ENCODE measurements at regions not wholly inside any gene's neighbourhood (a gene's known extent, or its start where the extent isn't known, plus 50 kb on each side); places are given as distances from the start of the nearest gene placed in this dataset.
A peak's percentile ranks its signal among the peaks of the same experiment; 100 is the strongest.
"Not testable (repeated sequence)": the region's sequence is repeated elsewhere in the genome, so short reads cannot be mapped to it uniquely, and the experiment has no call there.

DNA sequence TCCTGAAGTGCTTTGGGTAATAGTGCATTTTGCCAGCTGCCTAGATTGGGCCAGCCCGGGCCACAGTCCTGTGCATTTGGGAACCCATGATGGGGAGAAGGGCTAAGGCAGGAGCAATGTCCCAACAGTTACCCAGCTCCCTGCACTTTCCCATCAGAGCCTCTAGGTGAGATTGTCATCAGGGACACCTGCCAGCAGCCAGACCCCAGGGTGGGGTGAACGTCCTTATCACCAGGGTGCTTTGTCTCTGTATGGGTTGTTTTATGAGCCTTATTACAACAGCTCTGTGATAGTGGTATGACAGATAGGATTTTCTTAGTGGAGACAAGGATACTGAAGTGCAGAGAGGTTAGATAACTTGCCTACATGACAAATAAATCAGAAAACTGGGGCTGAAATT, 365.7 kb downstream of the OSTF1 start:
- Histone ChIP-seq H3K36me3 (no peaks in the 10 kb centered on the region), H3K9me3 (no peaks in the 10 kb centered on the region), H3K27ac (no peak overlapping the region), H3K4me3 (no peak overlapping the region), H3K27me3 (no peaks in the 10 kb centered on the region), H3K4me1 (no peaks in the 10 kb centered on the region)
- DNase-seq (no peak), ATAC-seq (no peak)
- WGBS (ENCODE audit: insufficient coverage, low coverage, low lambda C conversion rate, missing lambda C conversion rate), result 0% methylated on average over 1 of the region's 2 CpGs
- intact Hi-C loops (cut with DNase I), result no loop called here
- no peak for TF ChIP-seq POLR2A (IDR thresholded peaks at IDR 0.05)
- TF ChIP-seq, protein P1, sequence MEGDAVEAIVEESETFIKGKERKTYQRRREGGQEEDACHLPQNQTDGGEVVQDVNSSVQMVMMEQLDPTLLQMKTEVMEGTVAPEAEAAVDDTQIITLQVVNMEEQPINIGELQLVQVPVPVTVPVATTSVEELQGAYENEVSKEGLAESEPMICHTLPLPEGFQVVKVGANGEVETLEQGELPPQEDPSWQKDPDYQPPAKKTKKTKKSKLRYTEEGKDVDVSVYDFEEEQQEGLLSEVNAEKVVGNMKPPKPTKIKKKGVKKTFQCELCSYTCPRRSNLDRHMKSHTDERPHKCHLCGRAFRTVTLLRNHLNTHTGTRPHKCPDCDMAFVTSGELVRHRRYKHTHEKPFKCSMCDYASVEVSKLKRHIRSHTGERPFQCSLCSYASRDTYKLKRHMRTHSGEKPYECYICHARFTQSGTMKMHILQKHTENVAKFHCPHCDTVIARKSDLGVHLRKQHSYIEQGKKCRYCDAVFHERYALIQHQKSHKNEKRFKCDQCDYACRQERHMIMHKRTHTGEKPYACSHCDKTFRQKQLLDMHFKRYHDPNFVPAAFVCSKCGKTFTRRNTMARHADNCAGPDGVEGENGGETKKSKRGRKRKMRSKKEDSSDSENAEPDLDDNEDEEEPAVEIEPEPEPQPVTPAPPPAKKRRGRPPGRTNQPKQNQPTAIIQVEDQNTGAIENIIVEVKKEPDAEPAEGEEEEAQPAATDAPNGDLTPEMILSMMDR (IDR thresholded peaks at IDR 0.05), result no peak

DNA sequence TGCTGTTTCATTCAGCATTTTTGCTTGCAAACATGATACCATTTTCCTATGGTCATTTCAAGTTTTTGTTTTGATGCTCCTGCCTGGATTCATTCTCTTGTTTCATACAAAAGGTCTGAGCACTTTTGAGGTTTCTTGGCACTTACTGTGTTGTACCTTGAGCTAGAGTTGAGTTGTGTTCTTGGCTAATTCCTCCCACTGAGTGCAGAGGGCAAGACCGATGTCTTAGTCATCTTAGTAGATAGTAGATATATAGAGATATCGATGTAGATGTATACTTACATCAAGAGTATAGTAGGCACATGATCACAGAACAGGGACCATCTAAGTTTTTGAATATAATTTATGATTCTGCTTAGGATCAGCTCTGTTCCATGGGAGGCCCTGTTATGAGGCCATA, 366.6 kb downstream of the OSTF1 start:
- Histone ChIP-seq H3K4me3 (no peak overlapping the region), H3K4me1 (no peaks in the 10 kb centered on the region), H3K27me3 (no peaks in the 10 kb centered on the region), H3K36me3 (no peaks in the 10 kb centered on the region), H3K27ac (no peak overlapping the region), H3K9me3 (no peaks in the 10 kb centered on the region)
- no peak for TF ChIP-seq POLR2A (IDR thresholded peaks at IDR 0.05)
- TF ChIP-seq, protein P1 (IDR thresholded peaks at IDR 0.05), result no peak
- WGBS (ENCODE audit: insufficient coverage, low coverage, low lambda C conversion rate, missing lambda C conversion rate), result 92% methylated on average over 2 of the region's 2 CpGs
- DNase-seq, result no peak
- intact Hi-C loops (cut with DNase I), result no loop called here
- ATAC-seq, result no peak

DNA sequence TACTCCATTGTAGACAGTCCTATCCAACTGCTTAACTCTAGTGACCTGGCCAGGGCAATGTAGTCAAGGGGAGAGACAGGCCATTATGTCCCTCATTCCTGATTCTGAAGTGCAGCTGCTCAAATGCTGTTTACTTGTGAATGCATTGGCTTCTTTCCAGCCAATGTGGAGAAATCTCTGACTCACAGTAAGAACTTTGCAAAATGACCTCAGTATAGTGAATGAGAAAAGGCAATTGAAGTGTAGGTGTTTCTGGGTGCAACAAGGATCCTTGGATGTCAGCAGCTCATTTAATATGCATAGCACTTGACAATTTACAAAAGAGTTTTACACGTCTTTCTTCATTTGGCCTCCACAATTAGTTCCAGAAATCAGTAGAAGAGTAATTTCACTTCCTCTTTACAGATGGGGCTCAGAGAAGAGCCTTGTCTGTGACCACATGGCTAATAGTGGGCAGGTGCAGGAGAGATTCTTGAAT, 367.2 kb downstream of the OSTF1 start:
- no peak for DNase-seq
- H3K27ac ChIP-seq, result no peak overlapping the region
- H3K27me3 ChIP-seq, result no peaks in the 10 kb centered on the region
- 0% methylated on average over 1 of the region's 1 CpG for WGBS (ENCODE audit: insufficient coverage, low coverage, low lambda C conversion rate, missing lambda C conversion rate)
- intact Hi-C loops (cut with DNase I), result no loop called here
- no peaks in the 10 kb centered on the region for H3K4me1 ChIP-seq
- no peaks in the 10 kb centered on the region for H3K36me3 ChIP-seq
- TF ChIP-seq POLR2A (IDR thresholded peaks at IDR 0.05), result no peak
- TF ChIP-seq, protein P1 (IDR thresholded peaks at IDR 0.05), result no peak
- no peaks in the 10 kb centered on the region for H3K9me3 ChIP-seq
- peak in 3 of 4 donors; percentile 29 to 53 (median 35) for ATAC-seq
- no peak overlapping the region for H3K4me3 ChIP-seq

DNA sequence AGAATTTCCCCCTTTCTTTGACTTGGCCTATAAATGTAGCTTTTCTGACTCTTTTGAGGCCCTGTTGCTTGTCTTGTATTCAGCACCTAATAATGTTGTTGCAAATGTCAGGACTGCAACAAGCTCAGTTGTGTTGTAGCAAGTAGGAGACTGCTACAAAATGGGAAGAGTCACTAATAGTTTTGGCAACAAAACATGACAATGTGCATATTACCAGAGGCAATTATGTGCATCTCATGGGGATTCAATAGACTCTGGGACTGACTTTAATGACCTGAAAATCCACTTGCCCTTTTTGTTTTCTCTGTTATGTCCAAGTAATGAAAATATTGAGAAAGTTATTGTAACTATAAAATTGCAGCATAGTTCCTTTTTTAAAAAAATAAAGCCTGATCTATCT, 368.4 kb downstream of the OSTF1 start:
- no peaks in the 10 kb centered on the region for H3K9me3 ChIP-seq
- no peaks in the 10 kb centered on the region for H3K4me1 ChIP-seq
- no peaks in the 10 kb centered on the region for H3K27me3 ChIP-seq
- H3K27ac ChIP-seq, result no peak overlapping the region
- intact Hi-C loops (cut with DNase I), result no loop called here
- ATAC-seq (no peak), DNase-seq (no peak)
- no peaks in the 10 kb centered on the region for H3K36me3 ChIP-seq
- H3K4me3 ChIP-seq, result no peak overlapping the region
- TF ChIP-seq POLR2A (IDR thresholded peaks at IDR 0.05), result no peak
- TF ChIP-seq, protein P1 (IDR thresholded peaks at IDR 0.05), result no peak

DNA sequence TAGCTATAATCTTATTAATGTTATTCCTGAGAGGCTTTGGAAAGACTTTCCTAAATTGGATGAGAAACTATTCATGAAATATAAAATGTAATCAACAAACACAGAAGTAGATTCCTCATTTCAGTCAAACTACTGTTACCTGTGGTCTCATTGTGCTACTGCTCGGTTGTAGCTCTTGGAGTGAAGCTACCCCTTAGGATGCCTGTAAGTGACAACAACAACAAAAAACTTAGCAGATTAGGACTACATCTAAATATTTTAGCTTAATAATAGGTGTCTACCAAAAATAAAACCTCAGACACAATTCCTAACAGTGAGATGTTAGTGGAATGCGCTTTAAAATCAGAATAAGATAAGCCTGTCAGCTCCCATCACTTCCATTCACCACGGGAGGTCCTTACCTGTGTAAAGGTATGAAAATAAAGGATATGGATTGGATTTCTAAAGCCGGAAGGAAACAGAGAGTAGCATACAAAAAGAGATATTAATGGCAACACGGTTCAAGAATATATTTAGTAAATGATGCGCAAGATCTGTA, 369.2 kb downstream of the OSTF1 start:
- TF ChIP-seq POLR2A (IDR thresholded peaks at IDR 0.05), result no peak
- TF ChIP-seq, protein P1 (IDR thresholded peaks at IDR 0.05), result no peak
- ATAC-seq (no peak), DNase-seq (no peak)
- 61% methylated on average over 6 of the region's 6 CpGs for WGBS (ENCODE audit: insufficient coverage, low coverage, low lambda C conversion rate, missing lambda C conversion rate)
- H3K27me3 ChIP-seq, result no peaks in the 10 kb centered on the region
- H3K9me3 ChIP-seq, result no peaks in the 10 kb centered on the region
- no peaks in the 10 kb centered on the region for H3K4me1 ChIP-seq
- H3K36me3 ChIP-seq, result no peaks in the 10 kb centered on the region
- intact Hi-C loops (cut with DNase I), result no loop called here
- no peak overlapping the region for H3K27ac ChIP-seq
- no peak overlapping the region for H3K4me3 ChIP-seq

DNA sequence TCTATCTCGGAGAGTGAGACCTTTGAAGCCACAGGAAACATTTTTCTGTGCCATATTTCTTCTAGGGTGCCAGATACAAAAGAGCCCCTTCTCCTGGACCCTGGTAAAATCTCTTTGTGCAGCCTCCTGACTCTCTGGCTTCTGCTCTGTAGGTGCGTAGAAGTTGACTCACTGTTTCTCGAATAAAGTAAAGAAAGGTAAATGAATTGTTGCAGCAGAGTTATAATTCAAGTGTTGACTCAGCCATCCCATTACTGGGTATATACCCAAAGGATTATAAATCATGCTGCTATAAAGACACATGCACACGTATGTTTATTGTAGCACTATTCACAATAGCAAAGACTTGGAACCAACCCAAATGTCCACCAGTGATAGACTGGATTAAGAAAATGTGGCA, 371.0 kb downstream of the OSTF1 start:
- ATAC-seq; H3K27ac ChIP-seq; H3K4me1 ChIP-seq; H3K36me3 ChIP-seq; DNase-seq; H3K27me3 ChIP-seq; H3K9me3 ChIP-seq; H3K4me3 ChIP-seq; intact Hi-C loops (cut with DNase I): not testable (repeated sequence)
- WGBS (ENCODE audit: insufficient coverage, low coverage, low lambda C conversion rate, missing lambda C conversion rate), result 30% methylated on average over 3 of the region's 4 CpGs
